SH-SY5Y (cell line): ENCODE measurements at regions not wholly inside any gene's neighbourhood (a gene's known extent, or its start where the extent isn't known, plus 50 kb on each side); places are given as distances from the start of the nearest gene placed in this dataset.

Experiments used
- GATA2 ChIP-seq: IDR thresholded peaks from 2 replicates; pipeline ENCODE4 v1.6.1; 2011; ENCODE audit warnings: mild to moderate bottlenecking, low read depth, low read length
- GATA3 ChIP-seq: IDR thresholded peaks from 2 replicates; pipeline ENCODE4 v1.6.1; 2011; ENCODE audit warnings: low read depth, mild to moderate bottlenecking, low read length, moderate library complexity

DNA sequence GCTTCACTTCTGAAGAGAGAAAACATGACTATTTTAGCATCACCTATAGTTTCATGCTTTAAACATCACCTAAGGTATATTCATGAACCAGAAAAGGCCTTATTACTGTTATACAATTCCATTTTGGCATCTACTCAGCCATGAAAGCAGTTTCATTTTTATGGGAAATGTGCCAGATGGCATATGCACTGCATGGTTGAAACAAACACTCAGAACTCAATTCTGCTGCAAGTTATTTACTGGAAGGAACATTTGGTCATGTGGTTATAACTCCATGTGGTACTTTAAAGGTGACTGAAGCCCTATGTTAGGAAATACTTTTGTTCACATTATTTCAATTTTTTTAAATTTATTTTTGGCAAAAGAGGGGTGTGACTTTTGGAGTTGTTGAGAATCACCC lies 287.5 kb upstream of the CRIM1 start:
- no peak for TF ChIP-seq GATA3
- TF ChIP-seq GATA2 = no peak
